Adipocyte (in vitro differentiated cells): ENCODE measurements at regions not wholly inside any gene's neighbourhood (a gene's known extent, or its start where the extent isn't known, plus 50 kb on each side); places are given as distances from the start of the nearest gene placed in this dataset.

Experiments
- DNase-seq: peaks from one replicate; pipeline ENCODE4 v3.0.0-alpha.2; 2015; ENCODE audit warnings: low read depth
- H3K27me3 ChIP-seq: replicated peaks from 2 replicates; pipeline ENCODE4 v1.7.0; 2013; ENCODE audit warnings: mild to moderate bottlenecking, low read length, moderate library complexity; ENCODE audit not compliant: control insufficient read depth, insufficient read depth
- H3K36me3 ChIP-seq: 2 replicates; pipeline ENCODE4 v1.7.0; 2013; ENCODE audit warnings: low read length, mild to moderate bottlenecking, moderate library complexity; ENCODE audit not compliant: control insufficient read depth, insufficient read depth, severe bottlenecking
- H3K4me1 ChIP-seq: 2 replicates; pipeline ENCODE4 v1.7.0; 2013; ENCODE audit warnings: mild to moderate bottlenecking, low read length, moderate library complexity; ENCODE audit not compliant: control insufficient read depth, insufficient read depth
- H3K4me3 ChIP-seq: 2 replicates; pipeline ENCODE4 v1.7.0; 2013; ENCODE audit warnings: mild to moderate bottlenecking, low read length, moderate library complexity
- H3K9ac ChIP-seq: 2 replicates; pipeline ENCODE4 v1.7.0; 2013; ENCODE audit warnings: mild to moderate bottlenecking, low read length, moderate library complexity
- H3K9me3 ChIP-seq: 2 replicates; pipeline ENCODE4 v1.7.0; 2013; ENCODE audit warnings: mild to moderate bottlenecking, low read length, moderate library complexity; ENCODE audit not compliant: control insufficient read depth

DNA sequence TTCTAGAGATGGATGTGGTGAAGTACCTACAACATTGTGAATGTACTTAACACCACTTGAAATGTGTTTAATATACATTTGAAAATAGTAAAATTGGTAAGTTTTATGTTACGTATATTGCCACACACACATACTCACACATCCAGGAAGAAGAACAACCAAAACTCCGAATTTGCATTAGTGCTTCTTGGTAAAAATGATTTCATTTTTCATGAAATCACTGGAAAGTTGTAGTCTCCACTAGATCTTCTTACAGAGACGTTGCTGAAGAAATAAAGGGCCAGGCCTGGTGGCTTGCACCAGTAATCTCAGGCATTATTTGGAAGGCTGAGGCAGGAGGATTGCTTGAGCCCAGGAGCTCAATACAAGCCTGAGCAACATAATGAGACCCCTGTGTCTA lies 118.6 kb upstream of the ZNF608 start:
- H3K36me3 ChIP-seq, result no peaks in the 10 kb centered on the region
- no peak overlapping the region for H3K9ac ChIP-seq
- DNase-seq, result no peak
- no peaks in the 10 kb centered on the region for H3K4me1 ChIP-seq
- no peak overlapping the region for H3K4me3 ChIP-seq
- no peaks in the 10 kb centered on the region for H3K9me3 ChIP-seq
- no peaks in the 10 kb centered on the region for H3K27me3 ChIP-seq

DNA sequence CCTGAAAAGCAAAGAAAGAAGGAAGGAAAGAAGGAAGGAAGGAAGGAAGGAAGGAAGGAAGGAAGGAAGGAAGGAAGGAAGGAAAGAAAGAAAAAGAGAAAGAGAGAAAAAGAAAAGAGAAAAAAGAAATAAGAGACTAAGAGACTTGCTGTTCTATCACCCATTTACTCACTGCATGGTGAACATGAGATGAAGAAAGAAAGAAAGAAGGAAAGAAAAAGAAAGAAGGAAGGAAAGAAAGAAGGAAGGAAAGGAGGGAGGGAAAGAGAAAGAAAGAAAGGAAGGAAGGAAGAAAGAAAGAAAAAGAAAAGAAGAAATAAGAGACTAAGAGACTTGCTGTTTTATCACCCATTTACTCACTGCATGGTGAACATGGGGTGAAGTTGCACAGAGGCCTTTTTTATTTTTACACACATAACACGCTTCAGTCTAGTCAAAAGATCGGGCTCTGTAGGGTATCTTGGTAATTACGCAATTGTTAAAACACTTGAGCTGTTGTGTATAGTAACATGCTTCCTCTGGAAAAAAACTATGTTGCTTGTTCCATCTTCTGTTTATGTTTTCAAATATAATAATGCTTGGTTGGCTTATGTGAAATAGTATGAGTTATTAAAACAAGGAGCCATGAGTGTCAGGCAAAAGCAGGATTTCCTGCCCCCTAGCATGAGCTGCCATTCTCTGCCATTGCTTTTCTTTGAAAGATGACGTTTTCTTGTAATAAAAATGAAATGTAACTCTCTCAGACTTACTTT lies 119.3 kb upstream of the ZNF608 start:
- Histone ChIP-seq H3K36me3 (no peaks in the 10 kb centered on the region), H3K27me3 (no peaks in the 10 kb centered on the region), H3K4me1 (no peaks in the 10 kb centered on the region), H3K9me3 (no peaks in the 10 kb centered on the region), H3K9ac (no peak overlapping the region), H3K4me3 (no peak overlapping the region)
- peak; percentile 32 for DNase-seq

DNA sequence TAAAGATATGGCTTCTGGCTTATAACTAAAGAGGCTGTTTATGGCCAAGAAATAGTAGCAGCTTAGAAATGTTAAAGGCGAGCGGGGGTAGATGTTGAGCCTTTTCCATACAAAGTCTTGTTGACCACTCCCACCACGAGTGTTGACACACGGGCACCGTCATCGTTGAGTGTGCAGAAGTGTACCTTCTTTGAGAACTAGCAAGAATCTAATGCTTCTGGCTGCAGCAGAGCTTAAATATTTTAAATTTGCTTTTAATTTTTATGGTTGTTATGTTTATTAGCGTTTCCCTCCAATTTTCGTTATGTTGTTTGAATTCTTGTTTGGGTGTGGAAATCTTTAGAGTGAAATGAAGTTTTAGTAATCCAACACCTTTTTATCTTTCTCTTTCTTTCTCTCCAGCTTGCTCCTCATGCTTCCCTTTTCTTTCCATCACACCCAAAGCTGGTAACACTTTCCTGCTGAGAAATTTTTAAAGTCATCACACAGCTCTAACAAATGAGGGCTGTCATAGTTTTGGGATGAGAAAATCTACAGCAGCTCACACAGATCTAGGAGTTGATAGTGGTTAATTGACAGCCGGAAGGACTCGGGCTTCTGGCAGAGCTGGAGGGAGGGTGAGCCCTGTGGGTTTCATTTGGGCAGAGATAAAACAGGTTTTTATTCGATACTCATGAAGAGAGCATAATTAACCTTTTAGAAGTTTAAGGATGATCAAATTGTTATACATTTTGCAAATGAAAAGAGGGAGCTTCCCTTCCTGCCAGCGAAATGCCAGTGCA lies 120.1 kb upstream of the ZNF608 start:
- no peaks in the 10 kb centered on the region for H3K9me3 ChIP-seq
- no peak overlapping the region for H3K4me3 ChIP-seq
- H3K9ac ChIP-seq, result no peak overlapping the region
- no peaks in the 10 kb centered on the region for H3K36me3 ChIP-seq
- DNase-seq, result no peak
- H3K27me3 ChIP-seq, result no peaks in the 10 kb centered on the region
- no peaks in the 10 kb centered on the region for H3K4me1 ChIP-seq

DNA sequence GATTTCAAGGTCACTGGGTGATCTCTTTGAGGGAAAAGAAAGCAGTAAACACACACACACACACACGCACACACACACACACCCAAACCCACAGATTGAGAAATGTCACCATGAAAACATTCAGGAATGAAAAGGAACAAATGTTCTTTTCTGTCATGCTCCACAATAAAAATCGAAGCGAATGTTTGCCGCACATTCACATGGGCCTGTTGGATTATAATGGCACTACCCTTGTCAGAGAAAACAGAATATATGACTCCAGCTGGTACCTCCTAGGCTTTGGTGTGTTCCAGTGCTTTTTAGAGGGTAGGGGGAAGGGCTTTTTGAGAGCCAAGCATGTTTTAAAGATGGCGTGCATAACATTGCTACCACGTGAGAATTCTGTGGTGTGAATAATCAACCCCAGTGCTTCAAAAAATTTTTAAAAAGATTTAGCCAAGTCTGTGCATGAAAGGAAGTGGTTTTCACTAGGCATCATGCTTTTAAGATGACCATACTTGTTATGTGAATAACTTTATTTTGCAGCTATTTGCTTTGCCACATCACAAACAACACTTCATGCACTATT lies 120.8 kb upstream of the ZNF608 start:
- H3K27me3 ChIP-seq, result no peaks in the 10 kb centered on the region
- no peaks in the 10 kb centered on the region for H3K36me3 ChIP-seq
- H3K9me3 ChIP-seq, result no peaks in the 10 kb centered on the region
- no peak overlapping the region for H3K4me3 ChIP-seq
- H3K9ac ChIP-seq, result no peak overlapping the region
- peak; percentile 48 for DNase-seq
- no peaks in the 10 kb centered on the region for H3K4me1 ChIP-seq

DNA sequence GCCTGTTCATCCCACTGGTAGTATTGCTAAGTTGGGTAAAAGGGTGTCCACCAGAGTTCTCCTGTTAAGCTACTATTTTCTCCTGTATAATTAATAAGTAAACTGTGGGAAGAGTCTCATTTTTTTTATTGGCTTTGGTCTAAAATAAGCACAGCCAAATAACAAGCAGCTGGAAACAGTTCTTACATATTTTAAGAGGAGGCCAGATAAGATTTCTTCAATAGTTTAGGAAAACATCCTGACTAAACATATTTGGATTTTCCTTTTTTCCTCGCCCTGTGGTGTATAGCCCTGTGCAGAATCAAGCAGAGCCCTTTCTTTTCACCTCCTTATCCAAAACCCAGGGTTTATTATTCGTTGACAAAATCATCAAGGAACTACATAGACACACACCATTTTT lies 122.2 kb upstream of the ZNF608 start:
- H3K4me1 ChIP-seq, result no peaks in the 10 kb centered on the region
- no peaks in the 10 kb centered on the region for H3K27me3 ChIP-seq
- no peaks in the 10 kb centered on the region for H3K36me3 ChIP-seq
- peak; percentile 40 for DNase-seq
- H3K9me3 ChIP-seq, result no peaks in the 10 kb centered on the region
- H3K9ac ChIP-seq, result no peak overlapping the region
- H3K4me3 ChIP-seq, result no peak overlapping the region

DNA sequence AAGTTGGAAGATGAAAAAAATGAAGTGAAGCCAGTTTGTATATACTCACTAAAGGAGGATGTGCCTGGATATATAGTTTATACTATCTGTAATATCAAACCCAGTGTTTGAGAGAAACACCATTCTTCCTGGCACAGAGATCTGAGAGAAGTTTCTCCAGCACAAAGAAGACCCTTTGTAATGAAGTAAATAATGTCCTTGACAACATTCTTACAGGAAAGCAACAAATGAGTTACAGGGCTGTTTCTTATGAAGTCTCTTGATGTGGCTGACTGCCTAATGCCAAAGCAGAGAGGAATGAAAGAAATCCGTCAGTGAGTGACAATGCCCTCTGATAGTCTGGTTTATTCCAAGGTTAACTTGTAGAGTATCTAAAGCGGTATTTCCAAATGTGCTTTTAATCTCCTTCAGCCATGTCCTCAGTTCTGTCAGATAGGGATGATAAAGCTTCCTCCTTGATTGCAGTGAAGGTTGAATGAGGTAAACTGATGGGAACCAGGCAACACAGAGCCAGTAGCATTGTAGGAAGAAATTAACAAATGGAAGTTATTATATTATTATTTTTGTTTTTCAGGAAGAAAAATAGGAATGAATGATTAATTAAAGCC lies 123.1 kb upstream of the ZNF608 start:
- Histone ChIP-seq H3K27me3 (no peaks in the 10 kb centered on the region), H3K9me3 (no peaks in the 10 kb centered on the region), H3K36me3 (no peaks in the 10 kb centered on the region), H3K4me1 (no peaks in the 10 kb centered on the region), H3K4me3 (no peak overlapping the region), H3K9ac (no peak overlapping the region)
- no peak for DNase-seq

DNA sequence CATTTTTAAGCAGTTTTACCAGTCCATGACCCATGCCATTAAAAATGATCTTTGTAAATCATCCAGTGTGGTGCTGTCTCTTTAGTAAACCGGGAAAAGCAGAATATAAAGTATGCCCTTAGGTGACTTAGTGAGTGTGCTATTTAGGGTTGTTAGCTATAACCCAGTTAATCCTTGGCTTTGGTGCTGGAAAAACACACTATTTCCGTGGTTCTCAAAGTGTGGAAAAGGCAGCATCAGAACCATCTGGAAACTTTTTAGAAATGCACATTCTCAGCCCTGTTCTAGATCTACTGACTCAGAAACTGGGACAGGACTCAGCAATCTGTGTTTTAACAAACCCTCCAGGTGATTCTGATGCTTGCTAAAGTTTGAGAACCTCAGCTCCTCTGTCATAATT lies 123.6 kb upstream of the ZNF608 start:
- Histone ChIP-seq H3K4me3 (no peak overlapping the region), H3K36me3 (no peaks in the 10 kb centered on the region), H3K4me1 (no peaks in the 10 kb centered on the region), H3K9me3 (no peaks in the 10 kb centered on the region), H3K9ac (no peak overlapping the region), H3K27me3 (no peaks in the 10 kb centered on the region)
- DNase-seq, result no peak

DNA sequence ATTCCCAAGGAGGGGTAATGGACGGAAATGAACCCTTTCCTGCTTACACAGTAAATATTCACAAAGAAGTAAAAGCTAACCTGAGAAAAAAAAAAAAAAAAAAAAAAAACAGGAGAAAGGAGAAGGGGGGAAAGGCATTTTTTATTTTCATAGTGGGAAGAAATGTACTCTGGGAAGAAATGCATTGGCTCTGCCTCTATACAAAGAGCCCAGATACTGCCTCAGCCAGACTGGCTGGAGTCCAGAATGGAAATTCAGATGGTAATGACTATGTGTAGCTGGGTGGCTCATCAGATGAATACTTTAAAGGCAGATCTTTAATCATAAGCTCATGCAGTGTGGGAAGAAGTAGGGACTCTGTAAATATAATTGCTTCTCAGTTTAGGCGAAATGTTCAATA lies 124.9 kb upstream of the ZNF608 start:
- Histone ChIP-seq H3K4me3 (no peak overlapping the region), H3K9ac (no peak overlapping the region), H3K27me3 (no peaks in the 10 kb centered on the region), H3K9me3 (no peaks in the 10 kb centered on the region), H3K36me3 (no peaks in the 10 kb centered on the region), H3K4me1 (no peaks in the 10 kb centered on the region)
- peak; percentile 20 for DNase-seq

DNA sequence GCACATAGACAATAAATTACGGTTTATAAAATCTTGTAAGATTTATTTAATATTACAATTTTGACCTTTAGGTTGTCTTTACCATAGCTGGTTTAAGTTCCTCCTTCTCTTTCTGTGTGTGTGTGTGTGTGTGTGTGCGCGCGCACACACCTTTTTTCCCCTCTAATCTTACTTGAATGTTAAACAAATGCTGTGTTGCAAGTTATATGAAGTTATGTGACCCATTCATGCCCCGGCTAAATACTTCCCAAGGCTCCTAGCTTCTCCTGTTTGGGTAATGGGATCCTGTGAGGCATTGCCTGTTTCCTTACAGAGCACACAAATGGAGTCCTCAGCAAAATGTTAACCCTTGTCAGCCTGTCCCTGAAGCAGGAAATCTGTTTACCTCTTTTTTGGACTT lies 125.6 kb upstream of the ZNF608 start:
- DNase-seq, result no peak
- H3K27me3 ChIP-seq, result no peaks in the 10 kb centered on the region
- no peaks in the 10 kb centered on the region for H3K36me3 ChIP-seq
- no peaks in the 10 kb centered on the region for H3K4me1 ChIP-seq
- no peak overlapping the region for H3K9ac ChIP-seq
- H3K9me3 ChIP-seq, result no peaks in the 10 kb centered on the region
- no peak overlapping the region for H3K4me3 ChIP-seq

DNA sequence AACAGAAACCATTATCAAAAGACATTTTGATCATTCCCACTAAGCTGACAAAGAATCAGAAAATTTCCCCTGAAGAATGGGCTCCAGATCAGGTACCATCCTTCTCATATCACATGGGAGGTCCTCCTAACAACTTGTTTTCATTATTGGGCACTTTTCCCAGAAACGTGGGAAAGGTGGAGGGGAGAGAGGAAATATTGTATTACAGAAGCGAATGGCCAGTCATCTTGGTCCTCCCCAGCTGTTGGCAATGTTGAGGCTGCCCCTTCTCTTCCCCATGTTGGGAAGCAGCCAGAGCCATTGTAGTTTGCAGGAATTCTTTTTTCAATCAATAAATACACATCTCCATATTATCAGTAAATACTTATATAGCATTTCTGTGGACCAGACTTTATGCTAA lies 126.2 kb upstream of the ZNF608 start:
- no peaks in the 10 kb centered on the region for H3K4me1 ChIP-seq
- no peak overlapping the region for H3K9ac ChIP-seq
- H3K36me3 ChIP-seq, result no peaks in the 10 kb centered on the region
- no peaks in the 10 kb centered on the region for H3K9me3 ChIP-seq
- no peak for DNase-seq
- H3K4me3 ChIP-seq, result no peak overlapping the region
- H3K27me3 ChIP-seq, result no peaks in the 10 kb centered on the region

DNA sequence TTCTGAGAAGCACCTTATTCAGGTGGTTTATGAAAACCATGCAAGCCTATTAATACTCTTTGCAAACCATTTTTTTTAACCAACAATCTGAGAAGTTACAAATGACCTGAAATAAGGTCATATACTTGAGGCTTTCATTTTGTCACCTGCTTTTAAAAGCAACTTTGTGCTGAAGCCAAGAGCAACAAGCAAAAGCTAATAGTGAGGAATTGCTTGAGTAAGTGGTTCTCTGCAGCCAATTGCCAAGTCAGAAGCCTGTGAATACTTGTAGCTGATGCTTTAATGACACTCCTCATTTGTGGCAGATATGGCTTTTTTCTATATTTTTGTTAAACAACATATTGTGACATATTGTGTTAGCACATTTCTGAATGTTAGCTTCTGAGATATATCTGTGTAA lies 126.7 kb upstream of the ZNF608 start:
- H3K4me1 ChIP-seq, result no peaks in the 10 kb centered on the region
- H3K9ac ChIP-seq, result no peak overlapping the region
- DNase-seq, result no peak
- H3K4me3 ChIP-seq, result no peak overlapping the region
- no peaks in the 10 kb centered on the region for H3K9me3 ChIP-seq
- H3K27me3 ChIP-seq, result no peaks in the 10 kb centered on the region
- no peaks in the 10 kb centered on the region for H3K36me3 ChIP-seq
